Panc1 (cell line): ENCODE measurements at regions not wholly inside any gene's neighbourhood (a gene's known extent, or its start where the extent isn't known, plus 50 kb on each side); places are given as distances from the start of the nearest gene placed in this dataset.
"Not testable (repeated sequence)": the region's sequence is repeated elsewhere in the genome, so short reads cannot be mapped to it uniquely, and the experiment has no call there.

Experiments
- ATAC-seq: fragments of 200-7000 bp; cut with Tn5 transposase; 2 replicates; pipeline ENCODE4 v1.9.1; 2020; ENCODE audit warnings: mild to moderate bottlenecking, moderate library complexity
- BruUV-seq: library from RNA; stranded (reverse); fragments of 400-500 nt; replicated peaks from 2 replicates; lab custom pipeline; 2021; lab: Mats Ljungman, UMichigan
- CTCF ChIA-PET: fragments of 300-600 bp; sonication (Branson Sonifier 250); formaldehyde crosslinking; loops from one replicate; lab custom pipeline; 2022; ENCODE audit warnings: antibody characterized with exemption; lab: Charles Lee
- POLR2A ChIA-PET: fragments of 300-600 bp; sonication (Branson Sonifier 250); formaldehyde crosslinking; loops from one replicate; lab custom pipeline; 2022; ENCODE audit warnings: antibody characterized with exemption; lab: Charles Lee
- DNase-seq: peaks from one replicate; pipeline ENCODE4 v3.0.0-alpha.2; 2010; ENCODE audit warnings: low read depth, low spot score
- H3K27ac ChIP-seq: 2 replicates; pipeline ENCODE4 v1.5.1; 2011; ENCODE audit warnings: mild to moderate bottlenecking, low read length, inconsistent platforms
- H3K27me3 ChIP-seq: fragments of 200-500 bp; sonication (Bioruptor generic); 2 replicates; pipeline ENCODE4 v1.6.0; 2014; ENCODE audit warnings: low read length, inconsistent platforms; ENCODE audit not compliant: control insufficient read depth, insufficient read depth
- H3K36me3 ChIP-seq: fragments of 200-500 bp; sonication (Bioruptor generic); 2 replicates; pipeline ENCODE4 v1.5.1; 2014; ENCODE audit warnings: inconsistent platforms, mild to moderate bottlenecking, low read length, moderate library complexity; ENCODE audit not compliant: control insufficient read depth, insufficient read depth
- H3K4me1 ChIP-seq: 2 replicates; pipeline ENCODE4 v1.5.1; 2011; ENCODE audit warnings: inconsistent platforms, mild to moderate bottlenecking, low read length, moderate library complexity; ENCODE audit not compliant: control insufficient read depth, insufficient read depth
- H3K4me3 ChIP-seq, 2 experiments: 2 replicates each; pipeline ENCODE4 v1.5.1; 2011 to 2012; ENCODE audit warnings: low read depth in 2 of 2, low read length in 2 of 2, mild to moderate bottlenecking in 2 of 2, inconsistent platforms in 1 of 2, moderate library complexity in 1 of 2
- H3K9me3 ChIP-seq: fragments of 200-500 bp; sonication (Bioruptor generic); 2 replicates; pipeline ENCODE4 v1.5.1; 2014; ENCODE audit warnings: low read depth, mild to moderate bottlenecking, inconsistent platforms, low read length, moderate library complexity; ENCODE audit not compliant: control insufficient read depth, insufficient read depth
- POLR2AphosphoS5 ChIP-seq: IDR thresholded peaks from 2 replicates; pipeline ENCODE4 v1.6.1; 2012; ENCODE audit warnings: mild to moderate bottlenecking, low read depth, low read length, moderate library complexity
- SIN3A ChIP-seq: IDR thresholded peaks from 2 replicates; pipeline ENCODE4 v1.6.1; 2012; ENCODE audit warnings: low read depth, mild to moderate bottlenecking, low read length, moderate library complexity, borderline replicate concordance; ENCODE audit not compliant: insufficient read depth
- TCF7L2 ChIP-seq: IDR thresholded peaks from 2 replicates; pipeline ENCODE4 v1.6.1; 2011; ENCODE audit warnings: mild to moderate bottlenecking, low read depth, low read length, inconsistent platforms
- in situ Hi-C: cut with HindIII; loops from 2 replicates; pipeline ENCODE4 v1.10.0; 2016; ENCODE audit warnings: low sequenced_read_pairs, low pct_unique_long_range_greater_than_20kb
- intact Hi-C: fragments of 100-400 bp; cut with micrococcal nuclease; formaldehyde crosslinking; loops from one replicate; pipeline ENCODE4 v1.10.0; 2022; ENCODE audit not compliant: unreplicated experiment
- TF ChIP-seq, protein P1 (sequence below), 2 experiments: IDR thresholded peaks; 2 replicates each; pipeline ENCODE4 v1.6.1; 2011 to 2012; ENCODE audit warnings: low read depth in 2 of 2, control low read depth in 1 of 2, low read length in 1 of 2, mild to moderate bottlenecking in 1 of 2, moderate library complexity in 1 of 2; ENCODE audit not compliant: insufficient read depth in 1 of 2
- TF ChIP-seq, protein P2 (sequence below): fragments of 450-650 bp; IDR thresholded peaks from 2 replicates; pipeline ENCODE4 v1.5.1; 2017; ENCODE audit warnings: mild to moderate bottlenecking

DNA sequence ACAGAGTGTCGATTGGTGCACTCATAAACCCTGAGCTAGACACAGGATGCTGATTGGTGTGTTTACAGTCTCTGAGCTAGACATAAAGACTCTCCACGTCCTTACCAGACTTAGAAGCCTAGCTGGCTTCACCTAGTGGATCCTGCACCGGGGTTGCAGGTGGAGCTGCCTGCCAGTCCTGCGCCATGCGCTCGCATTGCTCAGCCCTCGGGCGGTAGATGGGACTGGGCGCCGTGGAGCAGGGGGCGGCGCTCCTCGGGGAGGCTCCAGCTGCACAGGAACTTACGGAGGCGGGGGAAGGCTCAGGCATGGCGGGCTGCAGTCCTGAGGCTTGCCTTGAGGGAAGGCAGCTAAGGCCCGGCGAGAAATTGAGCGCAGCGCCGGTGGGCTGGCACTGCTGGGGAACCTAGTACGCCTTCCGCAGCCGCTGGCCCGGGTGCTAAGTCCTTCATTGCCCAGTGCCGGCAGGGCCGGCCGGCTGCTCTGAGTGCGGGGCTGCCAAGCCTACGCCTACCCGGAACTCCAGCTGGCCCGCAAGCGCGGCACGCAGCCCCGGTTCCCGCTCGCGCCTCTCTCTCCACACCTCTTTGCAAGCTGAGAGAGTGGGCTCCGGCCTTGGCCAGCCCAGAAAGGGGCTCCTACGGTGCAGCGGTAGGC is 78.5 kb upstream of the AMZ2 start:
- intact Hi-C loops, H3K27ac ChIP-seq, POLR2A ChIA-PET, CTCF ChIA-PET, H3K36me3 ChIP-seq, in situ Hi-C loops, H3K4me3 ChIP-seq, ATAC-seq, H3K4me1 ChIP-seq, DNase-seq, BruUV-seq, H3K27me3 ChIP-seq, H3K9me3 ChIP-seq: not testable (repeated sequence)

DNA sequence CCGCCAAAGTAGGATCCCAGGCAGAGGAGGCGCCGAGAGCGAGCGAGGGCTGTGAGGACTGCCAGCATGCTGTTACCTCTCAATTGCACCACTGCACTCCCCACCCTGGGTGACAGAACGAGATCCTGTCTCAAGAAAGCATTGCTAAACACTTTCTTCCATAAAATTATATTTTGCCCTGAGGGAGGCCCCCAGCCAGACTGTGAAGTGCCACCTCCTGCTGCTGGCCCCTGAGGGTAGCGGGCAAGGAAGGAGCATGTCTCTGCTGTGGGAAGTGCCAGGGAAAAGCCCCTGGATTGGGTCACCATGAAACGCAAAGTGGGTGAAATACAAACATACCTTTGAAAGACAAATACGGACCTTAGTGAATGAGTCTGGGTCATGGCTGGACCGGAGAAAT is 78.0 kb upstream of the AMZ2 start:
- in situ Hi-C loops: no loop called here

DNA sequence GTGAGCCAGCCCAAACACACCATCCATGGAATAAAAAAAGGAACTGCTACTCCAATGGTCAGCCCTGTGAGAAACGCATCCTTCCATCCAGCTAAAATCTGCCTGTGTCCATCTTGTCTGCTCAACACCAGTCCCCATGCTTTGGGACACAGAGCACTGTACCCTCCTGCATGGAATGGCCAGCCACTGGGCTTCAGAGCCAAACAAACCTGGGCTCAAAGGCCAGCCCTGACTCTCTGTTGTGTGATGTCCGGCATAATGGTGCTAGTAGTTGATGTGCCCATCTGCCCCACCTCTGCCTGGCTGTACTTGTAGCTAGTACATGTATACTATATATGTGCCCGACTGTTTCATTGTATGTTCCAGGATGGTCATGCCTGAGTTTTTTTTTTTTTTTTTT is 77.6 kb upstream of the AMZ2 start:
- no TSS peak for BruUV-seq
- in situ Hi-C loops: no loop called here

More for the DNA sequence above, 78.0 kb upstream of the AMZ2 start:
- POLR2A ChIA-PET: no interaction called here
- Histone ChIP-seq H3K27me3 (no peaks in the 10 kb centered on the region), H3K9me3 (no peaks in the 10 kb centered on the region), H3K4me3 (no peak overlapping the region), H3K27ac (no peak overlapping the region), H3K36me3 (no peaks in the 10 kb centered on the region), H3K4me1 (no peaks in the 10 kb centered on the region)
- intact Hi-C loops: loop anchor here (10.0 kb wide), 1 partner anchor 295 kb away; no protein-coding TSS in a partner anchor
- ATAC-seq (no peak), DNase-seq (no peak)
- BruUV-seq: no TSS peak
- CTCF ChIA-PET: no interaction called here
- no peak for TF ChIP-seq SIN3A
- TF ChIP-seq TCF7L2: no peak

More for the DNA sequence above, 77.6 kb upstream of the AMZ2 start:
- ATAC-seq: no peak
- intact Hi-C loops: loop anchor here (10.0 kb wide), 1 partner anchor 295 kb away; no protein-coding TSS in a partner anchor
- no peaks in the 10 kb centered on the region for H3K27me3 ChIP-seq
- H3K4me3 ChIP-seq: no peak overlapping the region
- no peak for DNase-seq
- TF ChIP-seq, protein P1, sequence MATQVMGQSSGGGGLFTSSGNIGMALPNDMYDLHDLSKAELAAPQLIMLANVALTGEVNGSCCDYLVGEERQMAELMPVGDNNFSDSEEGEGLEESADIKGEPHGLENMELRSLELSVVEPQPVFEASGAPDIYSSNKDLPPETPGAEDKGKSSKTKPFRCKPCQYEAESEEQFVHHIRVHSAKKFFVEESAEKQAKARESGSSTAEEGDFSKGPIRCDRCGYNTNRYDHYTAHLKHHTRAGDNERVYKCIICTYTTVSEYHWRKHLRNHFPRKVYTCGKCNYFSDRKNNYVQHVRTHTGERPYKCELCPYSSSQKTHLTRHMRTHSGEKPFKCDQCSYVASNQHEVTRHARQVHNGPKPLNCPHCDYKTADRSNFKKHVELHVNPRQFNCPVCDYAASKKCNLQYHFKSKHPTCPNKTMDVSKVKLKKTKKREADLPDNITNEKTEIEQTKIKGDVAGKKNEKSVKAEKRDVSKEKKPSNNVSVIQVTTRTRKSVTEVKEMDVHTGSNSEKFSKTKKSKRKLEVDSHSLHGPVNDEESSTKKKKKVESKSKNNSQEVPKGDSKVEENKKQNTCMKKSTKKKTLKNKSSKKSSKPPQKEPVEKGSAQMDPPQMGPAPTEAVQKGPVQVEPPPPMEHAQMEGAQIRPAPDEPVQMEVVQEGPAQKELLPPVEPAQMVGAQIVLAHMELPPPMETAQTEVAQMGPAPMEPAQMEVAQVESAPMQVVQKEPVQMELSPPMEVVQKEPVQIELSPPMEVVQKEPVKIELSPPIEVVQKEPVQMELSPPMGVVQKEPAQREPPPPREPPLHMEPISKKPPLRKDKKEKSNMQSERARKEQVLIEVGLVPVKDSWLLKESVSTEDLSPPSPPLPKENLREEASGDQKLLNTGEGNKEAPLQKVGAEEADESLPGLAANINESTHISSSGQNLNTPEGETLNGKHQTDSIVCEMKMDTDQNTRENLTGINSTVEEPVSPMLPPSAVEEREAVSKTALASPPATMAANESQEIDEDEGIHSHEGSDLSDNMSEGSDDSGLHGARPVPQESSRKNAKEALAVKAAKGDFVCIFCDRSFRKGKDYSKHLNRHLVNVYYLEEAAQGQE (IDR thresholded peaks at IDR 0.05; ENCODE audit: insufficient read depth in 1 of 2, low read depth in 2 of 2, low read length in 1 of 2): no peak
- no peak for TF ChIP-seq POLR2AphosphoS5
- TF ChIP-seq TCF7L2: no peak
- TF ChIP-seq, protein P2, sequence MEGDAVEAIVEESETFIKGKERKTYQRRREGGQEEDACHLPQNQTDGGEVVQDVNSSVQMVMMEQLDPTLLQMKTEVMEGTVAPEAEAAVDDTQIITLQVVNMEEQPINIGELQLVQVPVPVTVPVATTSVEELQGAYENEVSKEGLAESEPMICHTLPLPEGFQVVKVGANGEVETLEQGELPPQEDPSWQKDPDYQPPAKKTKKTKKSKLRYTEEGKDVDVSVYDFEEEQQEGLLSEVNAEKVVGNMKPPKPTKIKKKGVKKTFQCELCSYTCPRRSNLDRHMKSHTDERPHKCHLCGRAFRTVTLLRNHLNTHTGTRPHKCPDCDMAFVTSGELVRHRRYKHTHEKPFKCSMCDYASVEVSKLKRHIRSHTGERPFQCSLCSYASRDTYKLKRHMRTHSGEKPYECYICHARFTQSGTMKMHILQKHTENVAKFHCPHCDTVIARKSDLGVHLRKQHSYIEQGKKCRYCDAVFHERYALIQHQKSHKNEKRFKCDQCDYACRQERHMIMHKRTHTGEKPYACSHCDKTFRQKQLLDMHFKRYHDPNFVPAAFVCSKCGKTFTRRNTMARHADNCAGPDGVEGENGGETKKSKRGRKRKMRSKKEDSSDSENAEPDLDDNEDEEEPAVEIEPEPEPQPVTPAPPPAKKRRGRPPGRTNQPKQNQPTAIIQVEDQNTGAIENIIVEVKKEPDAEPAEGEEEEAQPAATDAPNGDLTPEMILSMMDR: no peak
- no peak for TF ChIP-seq SIN3A
- POLR2A ChIA-PET: no interaction called here
- CTCF ChIA-PET: no interaction called here
- no peak overlapping the region for H3K27ac ChIP-seq
- no peaks in the 10 kb centered on the region for H3K4me1 ChIP-seq
- no peaks in the 10 kb centered on the region for H3K36me3 ChIP-seq
- no peaks in the 10 kb centered on the region for H3K9me3 ChIP-seq
